Keratinocyte (primary cell): ENCODE measurements at regions not wholly inside any gene's neighbourhood (a gene's known extent, or its start where the extent isn't known, plus 50 kb on each side); places are given as distances from the start of the nearest gene placed in this dataset.

Experiments used
- DNase-seq: peaks from one replicate; pipeline ENCODE4 v3.0.0-alpha.2; 2011; ENCODE audit warnings: low read depth, missing footprints, low spot score
- FAIRE-seq: peaks from 2 replicates; lab custom pipeline; 2011; peaks lifted over from hg19 to GRCh38; lab: Jason Lieb, UNC
- H2AFZ ChIP-seq: 2 replicates; pipeline ENCODE4 v1.6.0; 2012; ENCODE audit warnings: low read length, control low read depth, inconsistent platforms; ENCODE audit not compliant: control insufficient read depth
- H3K27ac ChIP-seq: 2 replicates; pipeline ENCODE4 v1.5.1; 2011; ENCODE audit warnings: low read length; ENCODE audit not compliant: control insufficient read depth, insufficient read depth
- H3K27me3 ChIP-seq: 3 replicates; pipeline ENCODE4 v1.6.0; 2011; ENCODE audit warnings: low read length; ENCODE audit not compliant: control insufficient read depth, insufficient read depth; ENCODE audit errors: extremely low read depth
- H3K36me3 ChIP-seq, 2 experiments: 2 replicates in 1 of 2; 3 replicates in 1 of 2; pipeline ENCODE4 v1.5.1; 2011; ENCODE audit warnings: low read length in 2 of 2, mild to moderate bottlenecking in 1 of 2; ENCODE audit not compliant: control insufficient read depth in 2 of 2, insufficient read depth in 2 of 2; ENCODE audit errors: extremely low read depth in 1 of 2
- H3K4me1 ChIP-seq: 3 replicates; pipeline ENCODE4 v1.5.1; 2011; ENCODE audit warnings: low read length; ENCODE audit not compliant: control insufficient read depth, insufficient read depth; ENCODE audit errors: extremely low read depth
- H3K4me2 ChIP-seq: 3 replicates; pipeline ENCODE4 v1.6.0; 2011; ENCODE audit warnings: low read depth, low read length; ENCODE audit not compliant: control insufficient read depth, insufficient read depth; ENCODE audit errors: extremely low read depth
- H3K4me3 ChIP-seq, 3 experiments: fragments of 200-600 bp in 1 of 3; sonication (generic) in 1 of 3; 2 replicates in 2 of 3; 3 replicates in 1 of 3; pipeline ENCODE4 v1.5.1; 2011 to 2016; ENCODE audit warnings: low read length in 3 of 3, mild to moderate bottlenecking in 3 of 3, control low read depth in 2 of 3, inconsistent platforms in 1 of 3, low read depth in 1 of 3, mixed read lengths in 1 of 3, mixed run types in 1 of 3, moderate library complexity in 1 of 3; ENCODE audit not compliant: control insufficient read depth in 2 of 3, insufficient read depth in 2 of 3; ENCODE audit errors: extremely low read depth in 1 of 3
- H3K79me2 ChIP-seq: 2 replicates; pipeline ENCODE4 v1.6.0; 2012; ENCODE audit warnings: low read length; ENCODE audit not compliant: control insufficient read depth, insufficient read depth
- H3K9ac ChIP-seq: 3 replicates; pipeline ENCODE4 v1.6.0; 2011; ENCODE audit warnings: low read length; ENCODE audit not compliant: control insufficient read depth, insufficient read depth; ENCODE audit errors: extremely low read depth
- H3K9me1 ChIP-seq: 3 replicates; pipeline ENCODE4 v1.6.0; 2011; ENCODE audit warnings: low read length; ENCODE audit not compliant: control insufficient read depth, insufficient read depth; ENCODE audit errors: extremely low read depth
- H3K9me3 ChIP-seq: 2 replicates; pipeline ENCODE4 v1.5.1; 2012; ENCODE audit warnings: low read depth, low read length; ENCODE audit not compliant: control insufficient read depth
- H4K20me1 ChIP-seq: 3 replicates; pipeline ENCODE4 v1.6.0; 2011; ENCODE audit warnings: low read length; ENCODE audit not compliant: control insufficient read depth, insufficient read depth; ENCODE audit errors: extremely low read depth
- EZH2 ChIP-seq: IDR thresholded peaks from one replicate; pipeline ENCODE4 v1.6.1; 2012; ENCODE audit warnings: inconsistent platforms, mild to moderate bottlenecking, low read length, moderate library complexity
- dilution Hi-C: fragments of 300-500 bp; cut with MboI; formaldehyde crosslinking; loops from one replicate; pipeline ENCODE4 v1.7.0; 2020; ENCODE audit warnings: low sequenced_read_pairs; ENCODE audit not compliant: extremely low pct_ligation_motif_present
- TF ChIP-seq, protein P1 (sequence below), 3 experiments: IDR thresholded peaks in 1 of 3; conservative IDR thresholded peaks in 1 of 3; optimal IDR thresholded peaks in 1 of 3; 2 replicates in 2 of 3; 3 replicates in 1 of 3; pipeline versions ENCODE3 to v1.5.1; 2011; ENCODE audit warnings: low read length in 3 of 3, mild to moderate bottlenecking in 3 of 3, moderate library complexity in 2 of 3, control low read depth in 1 of 3, inconsistent platforms in 1 of 3; ENCODE audit not compliant: insufficient read depth in 2 of 3; ENCODE audit errors: extremely low read depth in 1 of 3

DNA sequence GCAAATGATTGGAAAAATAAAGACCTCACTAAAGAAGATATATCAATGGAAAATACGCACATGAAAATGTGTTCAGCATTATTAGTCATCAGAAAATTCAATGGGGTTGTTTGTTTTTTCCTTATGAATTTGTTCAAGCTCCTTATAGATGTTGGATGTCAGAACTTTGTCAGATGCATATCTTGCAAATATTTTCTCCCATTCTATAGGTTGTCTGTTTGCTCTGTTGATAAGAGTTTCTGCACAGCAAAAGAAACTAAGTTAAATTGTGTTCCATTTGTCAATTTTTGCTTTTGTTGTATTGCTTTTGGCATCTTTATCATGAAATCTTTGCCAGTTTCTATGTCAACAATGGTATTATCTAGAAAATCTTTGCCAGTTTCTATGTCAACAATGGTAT, 633.9 kb upstream of the CHORDC1 start:
- DNase-seq = no peak
- Histone ChIP-seq H3K27ac (no peak overlapping the region), H3K9me3 (no peaks in the 10 kb centered on the region), H3K4me3 (no peak overlapping the region), H3K36me3 (no peaks in the 10 kb centered on the region), H3K79me2 (no peaks in the 10 kb centered on the region), H4K20me1 (no peaks in the 10 kb centered on the region), H3K9ac (no peak overlapping the region), H2AFZ (no peak overlapping the region), H3K9me1 (no peaks in the 10 kb centered on the region), H3K4me1 (no peaks in the 10 kb centered on the region), H3K27me3 (no peaks in the 10 kb centered on the region), H3K4me2 (no peak overlapping the region)
- FAIRE-seq = no peak
- dilution Hi-C loops = no loop called here
- TF ChIP-seq, protein P1, sequence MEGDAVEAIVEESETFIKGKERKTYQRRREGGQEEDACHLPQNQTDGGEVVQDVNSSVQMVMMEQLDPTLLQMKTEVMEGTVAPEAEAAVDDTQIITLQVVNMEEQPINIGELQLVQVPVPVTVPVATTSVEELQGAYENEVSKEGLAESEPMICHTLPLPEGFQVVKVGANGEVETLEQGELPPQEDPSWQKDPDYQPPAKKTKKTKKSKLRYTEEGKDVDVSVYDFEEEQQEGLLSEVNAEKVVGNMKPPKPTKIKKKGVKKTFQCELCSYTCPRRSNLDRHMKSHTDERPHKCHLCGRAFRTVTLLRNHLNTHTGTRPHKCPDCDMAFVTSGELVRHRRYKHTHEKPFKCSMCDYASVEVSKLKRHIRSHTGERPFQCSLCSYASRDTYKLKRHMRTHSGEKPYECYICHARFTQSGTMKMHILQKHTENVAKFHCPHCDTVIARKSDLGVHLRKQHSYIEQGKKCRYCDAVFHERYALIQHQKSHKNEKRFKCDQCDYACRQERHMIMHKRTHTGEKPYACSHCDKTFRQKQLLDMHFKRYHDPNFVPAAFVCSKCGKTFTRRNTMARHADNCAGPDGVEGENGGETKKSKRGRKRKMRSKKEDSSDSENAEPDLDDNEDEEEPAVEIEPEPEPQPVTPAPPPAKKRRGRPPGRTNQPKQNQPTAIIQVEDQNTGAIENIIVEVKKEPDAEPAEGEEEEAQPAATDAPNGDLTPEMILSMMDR (optimal IDR thresholded peaks at IDR 0.05 in 1 of 3, IDR thresholded peaks at IDR 0.05 in 1 of 3, conservative IDR thresholded peaks at IDR 0.05 in 1 of 3; ENCODE audit: extremely low read depth in 1 of 3, insufficient read depth in 2 of 3, low read length in 3 of 3) = no peak
- TF ChIP-seq EZH2 = no peak

DNA sequence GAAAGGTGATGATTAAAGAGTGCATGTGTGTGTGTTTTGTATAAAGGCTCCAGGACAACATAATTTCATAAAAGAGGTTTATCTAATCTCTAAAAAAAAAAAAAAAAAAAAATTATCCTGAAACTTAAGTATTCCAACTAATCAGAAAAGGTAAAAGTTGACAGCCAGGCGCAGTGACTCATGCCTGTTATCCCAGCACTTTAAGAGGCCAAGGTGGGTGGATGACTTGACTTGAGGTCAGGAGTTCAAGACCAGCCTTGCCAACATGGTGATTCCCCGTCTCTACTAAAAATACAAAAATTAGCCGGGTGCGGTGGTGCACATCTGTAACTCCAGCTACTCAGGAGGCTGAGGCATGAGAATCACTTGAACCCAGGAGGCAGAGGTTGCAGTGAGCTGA, 632.7 kb upstream of the CHORDC1 start:
- H3K27me3 ChIP-seq = no peaks in the 10 kb centered on the region
- H3K79me2 ChIP-seq = no peaks in the 10 kb centered on the region
- no peaks in the 10 kb centered on the region for H3K9me1 ChIP-seq
- dilution Hi-C loops = no loop called here
- no peak overlapping the region for H3K9ac ChIP-seq
- H3K4me3 ChIP-seq = no peak overlapping the region
- H2AFZ ChIP-seq = no peak overlapping the region
- FAIRE-seq = no peak
- no peaks in the 10 kb centered on the region for H3K9me3 ChIP-seq
- no peak overlapping the region for H3K27ac ChIP-seq
- no peaks in the 10 kb centered on the region for H4K20me1 ChIP-seq
- H3K36me3 ChIP-seq = no peaks in the 10 kb centered on the region
- TF ChIP-seq, protein P1 (optimal IDR thresholded peaks at IDR 0.05 in 1 of 3, IDR thresholded peaks at IDR 0.05 in 1 of 3, conservative IDR thresholded peaks at IDR 0.05 in 1 of 3; ENCODE audit: extremely low read depth in 1 of 3, insufficient read depth in 2 of 3, low read length in 3 of 3) = no peak
- no peak for TF ChIP-seq EZH2
- no peaks in the 10 kb centered on the region for H3K4me1 ChIP-seq
- H3K4me2 ChIP-seq = no peak overlapping the region
- no peak for DNase-seq
